ENCODE measurements at regions not wholly inside any gene's neighbourhood (a gene's known extent, or its start where the extent isn't known, plus 50 kb on each side); places are given as distances from the start of the nearest gene placed in this dataset.

- TF ChIP-seq EZH2 (IDR thresholded peaks at IDR 0.05; ENCODE audit: borderline replicate concordance, low read length) (no peak), CTCF (IDR thresholded peaks at IDR 0.05; ENCODE audit: low read length) (no peak)
These were observed 259.2 kb upstream of the MANEA start for GRCh38 chr6:95318137-95318536.
